SIG-M5 treated with dmso at 0.1 percent for 504 hours (cell line): ENCODE measurements at regions not wholly inside any gene's neighbourhood (a gene's known extent, or its start where the extent isn't known, plus 50 kb on each side); places are given as distances from the start of the nearest gene placed in this dataset.

Experiments used
- DNase-seq: peaks from one replicate; lab custom pipeline; 2025; ENCODE audit not compliant: unreplicated experiment; lab: John Stamatoyannopoulos, UW

DNA sequence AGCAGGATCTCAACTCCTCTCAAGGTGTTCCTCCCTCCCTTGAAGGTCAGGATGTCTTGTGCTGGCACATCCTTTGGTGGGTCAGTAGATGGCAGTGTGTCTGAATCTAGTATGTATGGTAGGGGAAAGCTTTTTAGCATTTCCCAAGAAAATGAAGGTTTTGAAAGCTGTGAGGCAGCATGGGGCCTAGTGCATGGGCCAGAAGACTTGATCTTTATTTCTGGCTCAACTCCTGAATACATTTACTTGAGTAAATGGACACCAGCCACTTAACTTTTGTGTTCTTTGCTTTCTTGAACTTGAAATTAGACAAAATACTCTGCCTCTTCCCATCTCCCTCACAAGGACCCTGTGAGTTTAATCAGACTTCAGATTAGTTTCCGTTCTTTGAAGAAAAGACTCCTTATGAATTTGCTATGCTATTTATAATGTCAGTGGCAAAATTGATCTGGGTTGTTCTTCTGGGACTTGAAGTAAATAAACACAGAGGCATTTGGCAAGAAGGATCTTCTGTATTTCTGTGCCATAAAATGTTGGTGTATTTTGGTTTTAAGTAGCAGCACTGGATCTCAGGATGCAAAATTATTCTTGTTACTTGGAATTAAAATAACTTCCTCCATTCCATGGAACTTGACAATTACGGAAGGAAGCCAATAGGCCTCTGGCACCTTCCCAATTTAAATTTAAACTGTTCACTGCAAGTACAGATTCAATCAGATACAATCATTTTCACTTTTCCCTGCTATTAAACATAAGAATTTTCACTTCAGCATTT lies 288.8 kb downstream of the CASP12 start:
- peak; percentile 46 for DNase-seq

DNA sequence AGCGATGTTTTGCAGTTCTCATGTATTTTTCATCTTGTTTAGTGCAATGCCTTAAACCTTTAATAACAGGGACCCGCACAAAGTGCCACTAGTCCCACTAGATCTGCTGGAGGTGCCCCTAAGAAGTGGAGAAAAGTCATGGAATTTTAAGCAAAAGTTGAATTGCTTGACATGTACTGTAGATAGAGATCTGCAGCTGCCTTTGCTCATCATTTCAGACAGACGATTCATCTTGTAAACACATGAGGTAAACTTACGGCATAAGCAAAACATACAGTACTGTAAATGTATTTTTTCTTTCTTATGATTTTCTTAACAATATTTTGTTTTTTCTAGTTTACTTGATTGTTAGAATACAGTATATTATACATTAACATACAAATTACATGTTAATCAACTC lies 295.6 kb downstream of the CASP12 start:
- no peak for DNase-seq

DNA sequence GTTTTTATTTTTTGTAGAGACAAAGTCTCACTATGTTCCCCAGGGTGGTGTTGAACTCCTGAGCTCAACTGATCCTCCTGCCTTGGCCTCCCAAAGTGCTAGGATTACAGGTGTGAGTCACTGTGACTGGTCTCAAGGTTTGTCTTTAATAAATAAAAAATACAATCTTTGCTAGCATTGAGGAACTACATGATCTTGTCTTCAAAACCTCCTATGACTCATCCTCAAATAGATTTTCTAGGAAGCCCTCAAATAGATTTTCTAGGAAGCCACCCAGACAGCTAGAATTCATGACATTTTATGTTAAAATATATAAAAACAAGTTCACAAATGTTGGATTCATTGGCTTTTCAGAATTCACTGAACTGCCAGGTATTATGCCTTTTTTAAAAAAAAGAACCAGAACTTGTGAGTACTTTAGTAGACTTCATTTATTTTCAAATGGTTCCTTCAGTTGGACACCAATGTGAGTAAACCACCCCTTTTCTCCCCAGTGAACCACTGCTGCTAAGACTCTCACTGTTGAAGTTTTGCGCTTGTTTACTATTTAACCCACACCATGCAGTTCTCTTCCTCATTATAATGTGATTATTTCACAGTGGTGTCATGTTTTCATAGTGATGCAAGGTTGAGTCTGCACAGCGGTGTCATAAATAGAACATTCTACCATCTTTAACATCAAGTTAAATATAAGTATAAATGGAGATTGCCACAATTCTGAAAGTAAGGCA lies 303.9 kb downstream of the CASP12 start:
- no peak for DNase-seq

DNA sequence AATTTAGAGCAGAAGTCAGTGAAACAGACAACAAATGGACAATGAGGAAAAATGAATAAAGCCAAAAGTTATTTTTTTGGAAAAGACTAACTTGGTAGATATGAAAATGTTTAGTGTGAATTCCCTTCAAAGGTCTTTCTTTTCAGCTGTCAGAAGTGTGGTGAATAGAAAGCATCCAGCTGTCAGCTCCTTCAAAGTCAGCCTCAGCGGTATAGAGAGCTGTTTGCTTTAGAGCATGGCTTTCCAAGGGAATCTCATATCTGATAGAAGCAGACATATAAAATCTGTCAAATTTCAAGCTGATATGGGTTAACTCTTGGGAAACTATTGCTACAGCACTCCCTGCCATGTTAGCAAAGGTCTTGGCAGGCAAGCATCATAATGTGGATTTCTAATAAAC lies 309.3 kb downstream of the CASP12 start:
- DNase-seq = no peak

DNA sequence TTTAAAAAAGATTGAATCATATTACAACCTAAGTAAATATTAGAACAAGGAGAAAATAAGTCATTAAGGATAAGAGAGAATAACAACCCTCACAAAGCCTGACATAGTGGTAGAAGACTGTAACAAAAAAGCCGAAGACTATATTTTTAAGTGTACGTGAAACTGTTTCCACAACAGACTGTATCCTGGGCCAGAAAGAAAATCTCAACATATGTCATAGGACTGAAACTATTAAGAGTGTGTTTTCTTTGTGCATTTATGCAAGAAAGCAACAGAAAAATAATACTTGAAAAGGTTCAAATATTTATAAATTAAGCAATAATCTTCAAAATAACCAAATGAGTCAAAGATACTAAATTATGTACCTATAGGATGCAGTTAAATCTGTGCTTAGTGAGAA lies 309.8 kb downstream of the CASP12 start:
- DNase-seq = no peak

DNA sequence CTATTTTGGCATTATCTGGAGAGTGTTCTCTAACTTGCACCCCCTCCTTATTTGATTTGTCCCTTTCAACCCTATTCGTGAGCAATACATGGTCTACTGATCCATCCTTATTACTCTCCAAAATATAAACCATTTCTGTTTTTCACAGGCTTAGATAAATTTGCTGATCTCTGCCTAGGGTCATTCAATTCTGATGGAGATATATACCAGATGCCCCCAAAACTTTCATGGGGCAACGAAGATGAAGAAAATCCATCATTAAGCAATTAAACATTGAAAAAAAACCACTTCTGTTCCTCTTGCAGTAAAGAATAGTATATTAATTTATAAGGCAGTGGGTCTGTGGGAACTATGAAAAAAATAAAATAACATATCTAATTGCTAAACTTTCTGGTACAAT lies 313.4 kb downstream of the CASP12 start:
- DNase-seq = no peak

DNA sequence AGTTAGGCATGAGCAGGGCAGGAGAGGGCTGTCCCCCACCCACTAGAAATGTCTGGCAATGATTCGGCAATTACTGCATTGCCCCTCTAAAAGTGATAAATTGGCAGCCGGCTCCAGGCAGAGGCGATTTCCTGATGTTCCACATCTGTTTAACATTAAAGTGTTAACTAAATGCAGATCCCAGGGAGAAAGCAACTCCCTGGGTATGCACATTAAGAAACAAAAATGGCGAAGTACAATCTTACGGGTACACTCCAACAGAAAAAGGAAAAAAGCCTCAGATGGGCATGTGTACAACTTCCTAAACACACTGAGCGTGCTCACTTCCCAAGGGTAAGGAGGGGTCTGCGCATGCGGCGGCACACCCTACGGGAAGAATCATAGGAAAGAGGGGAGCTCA lies 314.4 kb downstream of the CASP12 start:
- DNase-seq = no peak

DNA sequence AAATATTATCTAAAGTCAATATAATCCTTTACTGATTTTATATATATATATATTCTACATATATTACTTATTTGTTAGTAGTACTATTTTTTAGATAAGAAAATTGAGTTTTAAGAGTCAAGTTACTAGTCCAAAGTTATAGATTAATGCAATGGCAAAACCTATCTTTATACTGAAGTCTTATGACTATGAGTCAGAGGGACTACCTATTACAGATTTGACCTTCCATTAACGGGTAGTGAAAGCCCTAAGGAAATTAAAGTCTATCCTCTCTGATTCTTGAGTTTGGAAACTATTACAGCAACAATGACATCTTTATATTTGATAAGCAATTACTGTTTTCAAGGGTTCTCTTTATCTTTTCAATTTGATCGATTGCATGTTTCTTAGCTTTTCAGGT lies 315.8 kb downstream of the CASP12 start:
- no peak for DNase-seq

DNA sequence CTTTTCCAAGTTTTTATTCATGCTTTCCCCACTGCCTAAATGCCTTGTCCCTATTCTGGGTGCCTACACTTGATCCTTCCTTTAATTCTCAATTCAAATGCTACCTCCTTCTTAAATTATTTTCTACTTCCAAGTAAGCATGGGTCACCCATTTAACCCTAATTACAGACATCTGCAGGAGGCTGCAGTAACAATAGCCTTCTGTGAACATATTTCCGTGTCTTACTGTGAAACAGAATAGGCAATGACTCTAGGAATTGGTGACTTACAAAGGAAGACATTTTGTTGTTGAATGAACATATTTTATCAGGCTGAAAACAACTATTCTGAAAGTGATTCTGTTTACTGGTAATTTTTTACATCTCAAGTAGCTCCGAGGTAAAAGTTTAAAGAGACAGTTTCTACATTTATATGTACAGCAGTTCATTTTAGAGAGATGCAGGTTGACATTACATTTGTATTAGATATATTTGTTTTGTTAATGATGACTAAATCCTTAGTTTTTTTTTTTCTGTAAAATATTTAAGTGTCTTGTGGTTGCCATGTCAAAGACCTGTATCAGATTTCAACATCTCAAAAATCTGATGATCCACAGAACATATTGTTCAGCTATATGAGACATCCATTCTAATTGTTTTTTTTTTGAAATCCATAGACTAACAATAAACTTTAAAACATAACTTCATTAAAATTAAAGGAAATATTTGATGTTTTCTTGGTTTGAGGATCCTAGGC lies 316.8 kb downstream of the CASP12 start:
- DNase-seq = no peak

DNA sequence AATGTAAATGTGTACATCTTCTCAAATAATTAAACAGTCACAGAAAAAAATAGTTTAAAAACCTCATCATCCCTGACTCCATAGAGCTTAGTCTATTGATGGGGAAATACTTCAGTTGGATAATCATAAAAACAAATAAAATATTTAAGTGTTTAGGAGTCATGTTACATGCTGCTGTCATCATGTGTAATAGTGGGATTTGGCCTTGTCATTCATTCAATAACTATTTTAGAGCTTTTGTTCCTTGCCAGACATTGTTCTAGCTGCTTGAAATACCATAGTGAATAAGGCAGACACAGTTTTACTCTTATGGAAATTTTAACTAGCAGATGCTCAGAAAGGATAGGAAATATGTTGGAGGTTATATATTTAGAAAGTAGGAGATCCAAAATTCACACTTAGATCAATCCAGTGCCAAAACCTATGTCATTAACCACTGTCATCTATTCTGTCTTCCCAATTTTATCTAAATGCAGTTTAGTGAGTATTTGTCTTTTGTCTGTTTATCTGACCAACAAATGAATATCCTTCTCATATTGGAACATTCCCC lies 324.7 kb downstream of the CASP12 start:
- no peak for DNase-seq

DNA sequence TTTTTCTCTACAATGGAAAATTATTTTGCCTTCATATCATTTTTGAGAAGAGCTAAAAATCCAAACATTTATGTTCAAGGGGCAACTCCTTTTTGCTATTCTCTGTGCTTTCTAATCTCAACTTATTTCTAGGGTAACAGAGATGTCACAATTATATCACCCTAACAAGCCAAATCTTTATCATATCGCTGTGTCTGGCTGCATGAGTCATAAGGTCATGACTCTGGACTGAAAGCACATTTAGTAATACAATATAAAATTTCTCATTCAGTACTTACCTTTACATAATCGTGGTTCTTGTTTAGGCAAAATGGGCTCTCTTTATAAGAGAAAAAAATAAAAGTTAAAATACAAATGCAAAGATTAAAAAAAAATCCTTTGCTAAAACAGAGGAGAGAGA lies 326.0 kb downstream of the CASP12 start:
- no peak for DNase-seq

DNA sequence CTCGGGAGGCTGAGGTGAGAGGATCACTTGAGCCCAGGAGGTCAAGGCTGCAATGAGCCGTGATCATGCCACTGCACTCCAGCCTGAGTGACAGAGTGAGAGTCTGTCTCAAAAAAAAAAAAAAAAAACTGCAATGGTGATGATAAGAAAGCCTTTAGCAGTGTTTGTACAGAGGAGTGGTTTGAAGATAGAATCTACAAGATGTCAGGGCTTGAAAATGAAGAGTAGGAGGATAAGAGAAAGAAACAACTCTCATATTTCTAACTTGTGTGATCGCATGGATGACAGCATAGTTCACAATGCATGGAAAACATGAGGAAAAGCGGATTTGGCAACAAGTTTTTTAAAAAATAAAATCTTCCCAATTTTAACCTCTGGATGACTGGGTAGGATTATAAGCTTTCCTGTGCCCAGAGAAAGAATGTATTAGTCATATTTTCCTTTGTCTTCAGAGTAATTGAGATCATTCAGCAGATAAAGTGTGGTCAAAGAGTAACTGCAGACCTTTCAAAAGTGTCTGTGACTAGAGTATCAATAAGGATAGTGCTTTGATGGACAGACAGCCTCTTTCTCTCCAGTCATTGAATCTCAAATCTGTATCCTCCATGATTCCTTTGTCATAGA lies 328.1 kb downstream of the CASP12 start:
- DNase-seq = no peak

DNA sequence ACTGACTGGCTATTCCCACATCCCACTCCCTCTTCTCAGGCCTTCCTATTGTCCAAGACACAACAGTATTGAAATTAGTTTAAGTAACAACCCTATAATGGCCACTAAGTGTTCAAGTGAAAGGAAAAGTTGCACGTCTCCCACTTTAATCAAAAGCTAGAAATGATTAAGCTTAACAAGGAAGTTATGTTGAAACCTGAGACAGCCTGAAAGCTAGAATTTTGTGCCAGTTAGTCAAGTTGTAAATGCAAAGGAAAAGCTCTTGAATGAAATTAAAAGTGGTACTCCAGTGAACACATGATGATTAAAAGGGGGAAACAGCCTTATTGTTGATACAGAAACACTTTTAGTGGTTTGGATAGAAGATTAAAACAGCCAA lies 332.7 kb downstream of the CASP12 start:
- DNase-seq = no peak

DNA sequence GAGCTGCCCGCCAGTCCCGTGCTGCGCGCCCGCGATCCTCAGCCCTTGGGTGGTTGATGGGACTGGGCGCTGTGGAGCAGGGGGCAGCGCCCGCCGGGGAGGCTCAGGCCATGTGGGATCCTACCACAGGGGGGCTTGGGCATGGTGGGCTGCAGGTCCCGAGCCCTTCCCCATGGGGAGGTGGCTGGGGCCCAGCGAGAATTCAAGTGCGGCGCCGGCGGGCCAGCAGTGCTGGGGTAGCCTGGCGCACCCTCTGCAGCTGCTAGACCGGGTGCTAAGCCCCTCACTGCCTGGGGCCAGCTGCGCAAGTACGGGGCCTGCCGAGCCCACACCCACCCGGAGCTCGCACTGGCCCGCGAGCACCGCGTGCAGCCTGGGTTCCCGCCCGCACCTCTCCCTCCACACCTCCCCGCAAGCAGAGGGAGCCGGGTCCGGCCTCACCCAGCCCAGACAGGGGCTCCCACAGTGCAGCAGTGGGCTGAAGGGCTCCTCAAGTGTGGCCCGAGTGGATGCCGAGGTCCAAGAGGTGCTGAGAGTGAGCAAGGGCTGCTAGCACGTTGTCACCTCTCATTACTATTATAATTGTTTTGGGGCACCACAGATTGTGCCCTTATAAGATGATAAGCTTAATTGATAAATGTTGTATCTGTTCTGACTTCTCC lies 333.2 kb downstream of the CASP12 start:
- no peak for DNase-seq

DNA sequence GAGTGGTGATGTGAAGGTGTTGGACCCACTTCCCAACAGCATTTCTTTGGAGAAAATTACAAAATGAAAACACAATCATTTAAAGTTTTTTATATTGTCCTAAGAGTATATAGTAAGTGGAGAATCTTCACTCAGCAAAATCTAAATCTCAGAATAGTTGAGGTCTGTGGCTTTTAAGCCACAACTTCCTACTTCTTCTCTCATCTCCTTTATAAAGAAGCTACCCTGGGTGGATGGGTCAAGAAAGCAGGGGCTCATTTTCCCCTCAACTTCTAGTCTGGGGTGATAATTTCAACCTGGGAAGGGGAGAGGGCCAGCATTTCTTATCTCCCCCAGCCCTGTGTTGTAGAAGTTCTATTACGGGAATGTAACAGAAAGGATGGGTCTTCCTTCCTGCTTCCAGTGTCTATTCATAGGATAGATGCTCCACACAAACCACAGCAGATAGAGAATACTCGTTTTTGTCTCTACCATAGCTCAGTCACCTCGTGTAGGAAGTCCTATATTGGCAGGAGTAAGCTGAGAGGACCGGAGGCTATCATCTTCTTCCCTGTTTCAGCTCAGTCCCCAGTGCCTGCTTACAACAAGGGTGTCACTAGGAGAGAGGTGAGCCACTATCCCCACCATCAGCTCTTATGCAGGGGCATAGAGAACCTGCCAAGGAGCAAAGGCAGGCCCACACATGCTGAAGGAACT lies 341.5 kb downstream of the CASP12 start:
- peak; percentile 1 for DNase-seq

DNA sequence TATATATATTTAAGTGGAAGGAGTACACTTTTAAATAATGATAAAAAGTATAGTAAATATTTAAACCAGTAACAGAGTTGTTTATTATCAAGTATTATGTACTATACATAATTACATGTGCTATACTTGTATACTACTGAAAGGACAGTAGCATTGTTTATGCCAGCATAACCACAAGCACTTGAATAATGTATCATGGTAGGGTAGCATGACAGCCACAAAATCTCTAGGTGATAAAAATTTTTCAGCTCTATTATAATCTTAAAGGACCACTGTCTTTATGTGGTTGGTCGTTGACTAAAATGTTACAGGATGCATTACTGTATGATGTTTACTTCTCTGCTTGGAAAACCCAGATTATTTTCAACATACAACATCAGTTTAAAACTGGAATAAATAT lies 349.2 kb downstream of the CASP12 start:
- no peak for DNase-seq

DNA sequence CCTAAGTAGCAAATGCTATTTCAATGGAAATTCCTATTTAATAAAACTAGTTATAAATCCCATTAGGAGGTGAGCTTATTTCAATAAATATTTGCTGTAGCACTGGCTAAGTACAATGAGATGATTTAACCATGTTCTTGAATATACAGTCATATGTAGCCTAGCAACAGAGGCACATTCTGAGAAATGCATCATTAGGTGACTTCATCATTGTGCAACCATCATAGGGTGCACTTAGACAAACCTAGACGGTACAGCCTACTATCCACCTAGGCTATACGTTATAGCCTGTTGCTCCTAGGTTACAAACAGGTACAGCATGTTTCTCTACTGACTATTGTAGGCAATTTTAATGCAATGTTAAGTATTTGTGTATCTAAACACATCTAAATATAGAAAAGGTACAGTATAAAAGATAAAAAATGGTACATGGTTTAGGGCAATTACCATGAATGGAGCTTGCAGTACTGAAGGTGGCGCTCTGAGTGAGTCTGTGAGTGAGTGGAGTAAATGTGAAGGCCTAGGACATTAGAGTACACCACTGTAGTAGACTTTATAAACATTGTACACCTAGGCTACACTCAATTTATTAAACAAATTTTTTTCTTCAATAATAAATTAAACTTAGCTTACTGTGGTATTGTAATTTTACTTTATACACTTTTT lies 350.1 kb downstream of the CASP12 start:
- DNase-seq = no peak

DNA sequence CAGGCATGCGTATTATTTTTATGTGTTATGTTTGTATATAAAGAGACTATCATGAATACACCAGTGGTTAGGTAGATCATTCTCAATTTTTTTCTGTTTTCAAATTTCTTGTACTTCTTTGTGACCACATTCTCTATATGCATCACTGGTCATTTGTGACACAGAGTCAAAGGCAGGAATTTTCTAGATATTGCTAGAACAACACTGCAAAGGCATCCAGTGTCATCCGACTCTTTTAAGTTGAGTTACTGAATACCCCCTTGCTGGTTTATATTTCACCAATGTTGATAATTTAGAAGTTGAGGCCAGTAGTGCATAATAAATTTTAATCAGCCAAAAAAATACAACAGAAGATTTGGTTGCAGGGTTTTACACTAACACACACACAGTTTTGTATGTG lies 351.8 kb downstream of the CASP12 start:
- no peak for DNase-seq

DNA sequence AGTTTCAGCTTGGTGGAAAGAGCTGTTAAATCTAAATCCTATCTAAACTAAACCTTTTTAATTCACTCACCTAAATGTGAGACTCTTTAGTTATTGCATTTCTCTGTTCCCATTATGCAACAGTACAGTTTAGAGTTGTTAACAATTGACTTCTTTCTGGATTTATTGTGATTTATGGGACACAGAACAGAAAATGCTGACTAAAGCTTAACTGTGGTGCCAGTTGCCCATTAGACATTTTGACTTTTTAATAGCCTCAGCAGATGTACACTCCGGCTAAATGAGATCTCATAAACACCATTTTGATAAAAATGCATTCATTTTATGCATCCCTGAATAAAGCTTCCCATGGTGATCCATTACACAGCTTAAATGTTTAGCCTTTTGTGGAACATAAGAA lies 356.6 kb downstream of the CASP12 start:
- DNase-seq = no peak

DNA sequence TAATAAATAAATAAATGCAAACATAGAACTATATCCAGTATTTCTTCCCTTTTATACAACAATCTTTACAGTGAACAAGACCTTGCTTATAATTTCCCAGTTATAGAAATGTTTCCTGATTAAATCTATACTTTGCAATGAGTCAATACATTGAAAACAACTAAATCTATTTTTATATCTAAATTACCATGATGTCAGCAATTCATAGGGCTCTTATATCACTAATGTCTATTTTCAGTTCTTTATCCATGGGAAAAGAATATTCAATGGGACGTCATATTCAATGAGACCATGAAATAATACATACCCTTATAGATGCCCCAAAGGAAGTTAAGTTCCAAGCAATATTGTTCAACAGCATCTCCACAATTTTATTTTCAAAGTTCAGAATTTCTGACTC lies 359.9 kb downstream of the CASP12 start:
- DNase-seq = no peak
